ENCODE measurements at regions not wholly inside any gene's neighbourhood (a gene's known extent, or its start where the extent isn't known, plus 50 kb on each side); places are given as distances from the start of the nearest gene placed in this dataset.

DNA sequence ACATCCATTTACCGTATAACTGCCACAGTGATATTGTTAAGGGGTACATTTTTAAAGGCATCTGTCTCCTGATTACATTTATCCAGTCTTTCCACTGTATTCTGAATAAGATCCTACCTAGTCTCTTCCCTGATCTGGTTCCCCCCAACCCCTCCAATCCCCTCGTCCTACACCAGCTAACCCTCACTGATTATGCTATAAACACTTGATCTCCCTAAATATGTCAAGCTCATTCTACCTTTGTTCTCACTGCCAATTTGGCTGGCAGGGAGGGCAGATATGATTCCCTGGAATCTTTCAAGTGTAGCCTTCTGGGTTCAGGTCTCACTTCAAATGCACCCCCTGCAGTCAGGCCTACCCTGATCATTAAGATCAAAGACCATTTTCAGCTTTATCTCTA, 1379.8 kb upstream of the MIR17HG start:
- TF ChIP-seq CTCF (IDR thresholded peaks at IDR 0.05; ENCODE audit: low read depth, low read length), result no peak

GRCh38 chr13:89968470-89968869, 1379.0 kb upstream of the MIR17HG start:
- no peak for TF ChIP-seq CTCF (IDR thresholded peaks at IDR 0.05; ENCODE audit: low read depth, low read length)

More for the DNA sequence above, 1379.8 kb upstream of the MIR17HG start:
- no peak for DNase-seq (ENCODE audit: extremely low read depth, low read depth)

GRCh38 chr13:89970353-89970709, 1377.2 kb upstream of the MIR17HG start:
- no peak for DNase-seq (ENCODE audit: extremely low read depth, low read depth)
- TF ChIP-seq CTCF (IDR thresholded peaks at IDR 0.05; ENCODE audit: low read depth, low read length), result no peak

More at GRCh38 chr13:89968470-89968869, 1379.0 kb upstream of the MIR17HG start:
- DNase-seq (ENCODE audit: extremely low read depth, low read depth), result no peak

- no peak for DNase-seq (ENCODE audit: extremely low read depth, low read depth)
- no peak for TF ChIP-seq CTCF (IDR thresholded peaks at IDR 0.05; ENCODE audit: low read depth, low read length)
Observed at GRCh38 chr13:89977203-89977602, 1370.3 kb upstream of the MIR17HG start.

DNA sequence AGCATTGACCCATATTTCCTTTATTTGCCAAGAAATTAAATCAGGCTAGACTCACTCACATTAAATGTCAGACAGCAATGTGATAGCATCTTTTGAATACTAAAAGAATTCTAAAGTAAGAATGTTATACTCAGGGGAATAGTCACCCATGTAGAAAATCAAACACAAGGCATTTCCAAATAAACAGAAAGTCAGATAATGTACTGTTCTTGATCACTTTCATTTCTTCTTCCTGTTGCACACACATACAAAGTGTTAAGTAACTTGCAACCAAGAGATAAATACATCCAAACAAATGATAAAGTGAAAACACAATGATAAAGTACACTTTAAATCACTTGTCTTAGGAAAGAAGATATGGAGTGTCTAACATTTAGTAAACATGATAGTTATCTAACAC, 1366.6 kb upstream of the MIR17HG start:
- no peak for DNase-seq (ENCODE audit: extremely low read depth, low read depth)
- no peak for TF ChIP-seq CTCF (IDR thresholded peaks at IDR 0.05; ENCODE audit: low read depth, low read length)

DNA sequence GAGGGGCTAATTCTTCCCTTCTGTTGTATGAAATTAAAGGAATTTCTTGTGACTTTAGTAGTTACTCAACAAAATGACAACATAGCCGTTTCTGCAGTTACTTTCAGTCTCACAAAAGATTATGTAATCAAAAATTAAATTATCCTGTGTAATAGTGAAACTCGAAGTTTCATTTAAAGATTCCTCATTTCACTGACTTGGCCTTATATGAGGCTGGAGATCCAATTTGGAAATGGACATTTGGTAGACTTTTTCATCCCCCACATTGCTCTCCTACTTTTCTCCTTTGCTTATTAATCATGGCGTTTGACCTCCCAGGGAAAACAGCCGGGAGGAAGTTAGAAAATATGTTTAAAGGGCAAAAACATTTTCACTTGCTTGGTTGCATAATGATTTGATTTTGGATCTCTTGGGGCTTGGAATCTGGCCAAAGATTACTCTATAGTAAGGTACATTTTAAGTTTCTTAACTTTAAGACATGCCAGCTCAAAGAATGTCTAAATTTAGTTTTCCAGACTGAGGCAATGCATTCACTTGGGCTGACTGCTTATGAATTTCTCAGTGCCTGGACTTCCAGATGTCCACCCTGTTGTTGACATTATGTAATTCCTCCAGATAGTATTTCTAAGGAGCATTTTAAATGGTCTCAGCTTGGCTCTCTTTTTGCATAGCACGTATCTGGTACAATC, 1364.9 kb upstream of the MIR17HG start:
- TF ChIP-seq CTCF (IDR thresholded peaks at IDR 0.05; ENCODE audit: low read depth, low read length), result no peak
- DNase-seq (ENCODE audit: extremely low read depth, low read depth), result no peak

GRCh38 chr13:89988206-89988605, 1359.3 kb upstream of the MIR17HG start:
- DNase-seq (ENCODE audit: extremely low read depth, low read depth), result no peak
- TF ChIP-seq CTCF (IDR thresholded peaks at IDR 0.05; ENCODE audit: low read depth, low read length), result no peak

All from AG09319 (cell line).